Cardiac fibroblast (primary cell): ENCODE measurements at regions not wholly inside any gene's neighbourhood (a gene's known extent, or its start where the extent isn't known, plus 50 kb on each side); places are given as distances from the start of the nearest gene placed in this dataset.

Source experiments
- DNase-seq, 2 donors: peaks; one replicate each; pipeline versions ENCODE4 v3.0.0 to v3.0.0-alpha.2; 2010; ENCODE audit warnings: low read depth in 2 of 2
- H3K4me3 ChIP-seq, 2 donors: replicated peaks in 1 of 2; 1 replicate in 1 of 2; 2 replicates in 1 of 2; pipeline ENCODE4 v1.5.1; 2011; ENCODE audit warnings: low read depth in 2 of 2, low read length in 2 of 2, mild to moderate bottlenecking in 2 of 2, moderate library complexity in 1 of 2
- CTCF ChIP-seq: IDR thresholded peaks from one replicate; pipeline ENCODE4 v1.5.1; 2011; ENCODE audit warnings: low read depth, mild to moderate bottlenecking, low read length, inconsistent platforms

- DNase-seq = peak in 1 of 2 donors; percentile 70
- TF ChIP-seq CTCF = no peak
- no peak overlapping the region for H3K4me3 ChIP-seq
Measured at GRCh38 chr14:22190411-22191191, 398.4 kb downstream of the DAD1 start.

- no peak for TF ChIP-seq CTCF
- no peak for DNase-seq
- H3K4me3 ChIP-seq = no peak overlapping the region
Measured at GRCh38 chr14:22189881-22190280, 399.1 kb downstream of the DAD1 start.

GRCh38 chr14:22188318-22188717 lies 400.7 kb downstream of the DAD1 start:
- DNase-seq = no peak
- no peak overlapping the region for H3K4me3 ChIP-seq
- no peak for TF ChIP-seq CTCF

GRCh38 chr14:22185789-22186188 lies 403.2 kb downstream of the DAD1 start:
- H3K4me3 ChIP-seq = no peak overlapping the region
- no peak for DNase-seq
- TF ChIP-seq CTCF = no peak

GRCh38 chr14:22185191-22185590 lies 403.8 kb downstream of the DAD1 start:
- peak in 1 of 2 donors; percentile 35 for DNase-seq
- TF ChIP-seq CTCF = no peak
- no peak overlapping the region for H3K4me3 ChIP-seq

- no peak for DNase-seq
- no peak for TF ChIP-seq CTCF
- no peak overlapping the region for H3K4me3 ChIP-seq
Measured at GRCh38 chr14:22184830-22185168, 404.2 kb downstream of the DAD1 start.
